Right lung (tissue), 2 donors: ENCODE measurements at regions not wholly inside any gene's neighbourhood (a gene's known extent, or its start where the extent isn't known, plus 50 kb on each side); places are given as distances from the start of the nearest gene placed in this dataset.
"Not testable (repeated sequence)": the region's sequence is repeated elsewhere in the genome, so short reads cannot be mapped to it uniquely, and the experiment has no call there.

Source experiments
- DNase-seq, 2 donors: peaks; one replicate each; pipeline ENCODE4 v3.0.0-alpha.2; 2013

GRCh38 chr2:184336688-184337087 is 261.6 kb upstream of the ZNF804A start:
- DNase-seq: no peak

GRCh38 chr2:184338771-184339170 is 259.6 kb upstream of the ZNF804A start:
- no peak for DNase-seq

- DNase-seq: no peak
Measured at GRCh38 chr2:184339966-184340365, 258.4 kb upstream of the ZNF804A start.

GRCh38 chr2:184346338-184346862 is 251.9 kb upstream of the ZNF804A start:
- DNase-seq: no peak

GRCh38 chr2:184351126-184351525 is 247.2 kb upstream of the ZNF804A start:
- no peak for DNase-seq

GRCh38 chr2:184357033-184357432 is 241.3 kb upstream of the ZNF804A start:
- DNase-seq: no peak

GRCh38 chr2:184359379-184359778 is 238.9 kb upstream of the ZNF804A start:
- no peak for DNase-seq

GRCh38 chr2:184363213-184363612 is 235.1 kb upstream of the ZNF804A start:
- no peak for DNase-seq

- no peak for DNase-seq
Measured at GRCh38 chr2:184367211-184367610, 231.1 kb upstream of the ZNF804A start.

- no peak for DNase-seq
Measured at GRCh38 chr2:184369307-184369706, 229.0 kb upstream of the ZNF804A start.

- DNase-seq: no peak
Measured at GRCh38 chr2:184370954-184371353, 227.4 kb upstream of the ZNF804A start.

GRCh38 chr2:184371641-184372040 is 226.7 kb upstream of the ZNF804A start:
- no peak for DNase-seq

GRCh38 chr2:184372484-184372883 is 225.8 kb upstream of the ZNF804A start:
- DNase-seq: no peak

GRCh38 chr2:184394642-184395041 is 203.7 kb upstream of the ZNF804A start:
- no peak for DNase-seq

GRCh38 chr2:184402381-184402780 is 195.9 kb upstream of the ZNF804A start:
- no peak for DNase-seq

GRCh38 chr2:184407041-184407630 is 191.2 kb upstream of the ZNF804A start:
- not testable (repeated sequence) for DNase-seq

- DNase-seq: no peak
Measured at GRCh38 chr2:184410160-184410559, 188.2 kb upstream of the ZNF804A start.

GRCh38 chr2:184413221-184413620 is 185.1 kb upstream of the ZNF804A start:
- DNase-seq: no peak

- no peak for DNase-seq
Measured at GRCh38 chr2:184413671-184414229, 184.6 kb upstream of the ZNF804A start.

- DNase-seq: no peak
Measured at GRCh38 chr2:184416146-184416913, 182.0 kb upstream of the ZNF804A start.

- no peak for DNase-seq
Measured at GRCh38 chr2:184419744-184420143, 178.6 kb upstream of the ZNF804A start.

- not testable (repeated sequence) for DNase-seq
Measured at GRCh38 chr2:184421456-184421855, 176.9 kb upstream of the ZNF804A start.

GRCh38 chr2:184425083-184425482 is 173.2 kb upstream of the ZNF804A start:
- DNase-seq: no peak
